ENCODE measurements at regions not wholly inside any gene's neighbourhood (a gene's known extent, or its start where the extent isn't known, plus 50 kb on each side); places are given as distances from the start of the nearest gene placed in this dataset.

GRCh38 chr1:4344065-4344732 lies 310.2 kb upstream of the AJAP1 start:
- Histone ChIP-seq H3K27ac (ENCODE audit: low read depth, low read length) (no peak overlapping the region), H3K27me3 (ENCODE audit: insufficient read depth, low read length) (no peaks in the 10 kb centered on the region), H3K36me3 (ENCODE audit: insufficient read depth, low read length) (no peaks in the 10 kb centered on the region), H3K9ac (ENCODE audit: low read depth, low read length) (no peak overlapping the region), H3K4me1 (ENCODE audit: insufficient read depth, low read length) (no peaks in the 10 kb centered on the region), H3K9me3 (ENCODE audit: insufficient read depth, low read depth, low read length) (peaks cover 36% of the 10 kb centered on the region; the same call in 1 of the 2 replicates), H3K4me3 (ENCODE audit: low read length) (no peak overlapping the region)
- WGBS, result 92% methylated on average over 16 of the region's 18 CpGs

- Histone ChIP-seq H3K27me3 (ENCODE audit: insufficient read depth, low read length) (no peaks in the 10 kb centered on the region), H3K4me1 (ENCODE audit: insufficient read depth, low read length) (no peaks in the 10 kb centered on the region), H3K9ac (ENCODE audit: low read depth, low read length) (no peak overlapping the region), H3K9me3 (ENCODE audit: insufficient read depth, low read depth, low read length) (peaks cover 29% of the 10 kb centered on the region; the same call in 1 of the 2 replicates), H3K27ac (ENCODE audit: low read depth, low read length) (no peak overlapping the region), H3K4me3 (ENCODE audit: low read length) (no peak overlapping the region), H3K36me3 (ENCODE audit: insufficient read depth, low read length) (no peaks in the 10 kb centered on the region)
- WGBS, result 96% methylated on average over 14 of the region's 14 CpGs
These were observed 309.3 kb upstream of the AJAP1 start for GRCh38 chr1:4345094-4345493.

- no peak overlapping the region for H3K9ac ChIP-seq (ENCODE audit: low read depth, low read length)
- no peaks in the 10 kb centered on the region for H3K4me1 ChIP-seq (ENCODE audit: insufficient read depth, low read length)
- H3K27ac ChIP-seq (ENCODE audit: low read depth, low read length), result no peak overlapping the region
- H3K27me3 ChIP-seq (ENCODE audit: insufficient read depth, low read length), result no peaks in the 10 kb centered on the region
- peaks cover 24% of the 10 kb centered on the region; the same call in 1 of the 2 replicates for H3K9me3 ChIP-seq (ENCODE audit: insufficient read depth, low read depth, low read length)
- H3K4me3 ChIP-seq (ENCODE audit: low read length), result no peak overlapping the region
- no peaks in the 10 kb centered on the region for H3K36me3 ChIP-seq (ENCODE audit: insufficient read depth, low read length)
- 85% methylated on average over 4 of the region's 4 CpGs for WGBS
These were observed 308.3 kb upstream of the AJAP1 start for GRCh38 chr1:4346131-4346530.

- Histone ChIP-seq H3K9ac (ENCODE audit: low read depth, low read length) (no peak overlapping the region), H3K27me3 (ENCODE audit: insufficient read depth, low read length) (no peaks in the 10 kb centered on the region), H3K4me3 (ENCODE audit: low read length) (no peak overlapping the region), H3K36me3 (ENCODE audit: insufficient read depth, low read length) (no peaks in the 10 kb centered on the region), H3K27ac (ENCODE audit: low read depth, low read length) (no peak overlapping the region), H3K4me1 (ENCODE audit: insufficient read depth, low read length) (no peaks in the 10 kb centered on the region), H3K9me3 (ENCODE audit: insufficient read depth, low read depth, low read length) (0 out of 2 replicates have a peak, but pooled peaks cover 2% of the 10 kb centered on the region)
- 94% methylated on average over 6 of the region's 6 CpGs for WGBS
These were observed 303.0 kb upstream of the AJAP1 start for GRCh38 chr1:4351453-4351852.

GRCh38 chr1:4353090-4353856 lies 301.1 kb upstream of the AJAP1 start:
- no peak overlapping the region for H3K27ac ChIP-seq (ENCODE audit: low read depth, low read length)
- H3K4me1 ChIP-seq (ENCODE audit: insufficient read depth, low read length), result no peaks in the 10 kb centered on the region
- 0 out of 2 replicates have a peak, but pooled peaks cover 2% of the 10 kb centered on the region for H3K9me3 ChIP-seq (ENCODE audit: insufficient read depth, low read depth, low read length)
- no peak overlapping the region for H3K9ac ChIP-seq (ENCODE audit: low read depth, low read length)
- 89% methylated on average over 13 of the region's 13 CpGs for WGBS
- no peaks in the 10 kb centered on the region for H3K36me3 ChIP-seq (ENCODE audit: insufficient read depth, low read length)
- H3K4me3 ChIP-seq (ENCODE audit: low read length), result no peak overlapping the region
- no peaks in the 10 kb centered on the region for H3K27me3 ChIP-seq (ENCODE audit: insufficient read depth, low read length)

GRCh38 chr1:4355839-4356238 lies 298.6 kb upstream of the AJAP1 start:
- H3K27me3 ChIP-seq (ENCODE audit: insufficient read depth, low read length), result no peaks in the 10 kb centered on the region
- H3K4me1 ChIP-seq (ENCODE audit: insufficient read depth, low read length), result no peaks in the 10 kb centered on the region
- no peak overlapping the region for H3K4me3 ChIP-seq (ENCODE audit: low read length)
- H3K27ac ChIP-seq (ENCODE audit: low read depth, low read length), result no peak overlapping the region
- 0 out of 2 replicates have a peak, but pooled peaks cover 2% of the 10 kb centered on the region for H3K9me3 ChIP-seq (ENCODE audit: insufficient read depth, low read depth, low read length)
- 89% methylated on average over 6 of the region's 6 CpGs for WGBS
- no peaks in the 10 kb centered on the region for H3K36me3 ChIP-seq (ENCODE audit: insufficient read depth, low read length)
- no peak overlapping the region for H3K9ac ChIP-seq (ENCODE audit: low read depth, low read length)

GRCh38 chr1:4362314-4363044 lies 291.9 kb upstream of the AJAP1 start:
- H3K9me3 ChIP-seq (ENCODE audit: insufficient read depth, low read depth, low read length), result peaks cover 20% of the 10 kb centered on the region
- H3K9ac ChIP-seq (ENCODE audit: low read depth, low read length), result no peak overlapping the region
- H3K4me1 ChIP-seq (ENCODE audit: insufficient read depth, low read length), result no peaks in the 10 kb centered on the region
- no peaks in the 10 kb centered on the region for H3K27me3 ChIP-seq (ENCODE audit: insufficient read depth, low read length)
- WGBS, result 94% methylated on average over 17 of the region's 22 CpGs
- H3K27ac ChIP-seq (ENCODE audit: low read depth, low read length), result no peak overlapping the region
- H3K4me3 ChIP-seq (ENCODE audit: low read length), result no peak overlapping the region
- no peaks in the 10 kb centered on the region for H3K36me3 ChIP-seq (ENCODE audit: insufficient read depth, low read length)

GRCh38 chr1:4366091-4366490 lies 288.3 kb upstream of the AJAP1 start:
- 94% methylated on average over 10 of the region's 10 CpGs for WGBS
- H3K27me3 ChIP-seq (ENCODE audit: insufficient read depth, low read length), result no peaks in the 10 kb centered on the region
- H3K9me3 ChIP-seq (ENCODE audit: insufficient read depth, low read depth, low read length), result peaks cover 20% of the 10 kb centered on the region
- no peak overlapping the region for H3K9ac ChIP-seq (ENCODE audit: low read depth, low read length)
- H3K4me3 ChIP-seq (ENCODE audit: low read length), result no peak overlapping the region
- H3K27ac ChIP-seq (ENCODE audit: low read depth, low read length), result no peak overlapping the region
- no peaks in the 10 kb centered on the region for H3K36me3 ChIP-seq (ENCODE audit: insufficient read depth, low read length)
- H3K4me1 ChIP-seq (ENCODE audit: insufficient read depth, low read length), result no peaks in the 10 kb centered on the region

GRCh38 chr1:4367230-4367777 lies 287.1 kb upstream of the AJAP1 start:
- Histone ChIP-seq H3K4me3 (ENCODE audit: low read length) (no peak overlapping the region), H3K27me3 (ENCODE audit: insufficient read depth, low read length) (no peaks in the 10 kb centered on the region), H3K27ac (ENCODE audit: low read depth, low read length) (no peak overlapping the region), H3K36me3 (ENCODE audit: insufficient read depth, low read length) (no peaks in the 10 kb centered on the region), H3K9ac (ENCODE audit: low read depth, low read length) (no peak overlapping the region), H3K4me1 (ENCODE audit: insufficient read depth, low read length) (no peaks in the 10 kb centered on the region), H3K9me3 (ENCODE audit: insufficient read depth, low read depth, low read length) (peaks cover 20% of the 10 kb centered on the region)
- WGBS, result 91% methylated on average over 13 of the region's 13 CpGs

- WGBS, result 97% methylated on average over 4 of the region's 4 CpGs
- no peak overlapping the region for H3K9ac ChIP-seq (ENCODE audit: low read depth, low read length)
These were observed 285.1 kb upstream of the AJAP1 start for GRCh38 chr1:4369335-4369734.

GRCh38 chr1:4371849-4372248 lies 282.6 kb upstream of the AJAP1 start:
- WGBS, result 83% methylated on average over 6 of the region's 6 CpGs
- Histone ChIP-seq H3K27me3 (ENCODE audit: insufficient read depth, low read length) (no peaks in the 10 kb centered on the region), H3K4me1 (ENCODE audit: insufficient read depth, low read length) (no peaks in the 10 kb centered on the region), H3K36me3 (ENCODE audit: insufficient read depth, low read length) (no peaks in the 10 kb centered on the region), H3K4me3 (ENCODE audit: low read length) (no peak overlapping the region), H3K27ac (ENCODE audit: low read depth, low read length) (no peak overlapping the region), H3K9me3 (ENCODE audit: insufficient read depth, low read depth, low read length) (peaks cover 16% of the 10 kb centered on the region), H3K9ac (ENCODE audit: low read depth, low read length) (no peak overlapping the region)

More at GRCh38 chr1:4369335-4369734, 285.1 kb upstream of the AJAP1 start:
- peaks cover 5% of the 10 kb centered on the region; the same call in 1 of the 2 replicates for H3K9me3 ChIP-seq (ENCODE audit: insufficient read depth, low read depth, low read length)
- H3K4me3 ChIP-seq (ENCODE audit: low read length), result no peak overlapping the region
- no peaks in the 10 kb centered on the region for H3K27me3 ChIP-seq (ENCODE audit: insufficient read depth, low read length)
- H3K4me1 ChIP-seq (ENCODE audit: insufficient read depth, low read length), result no peaks in the 10 kb centered on the region
- H3K27ac ChIP-seq (ENCODE audit: low read depth, low read length), result no peak overlapping the region
- no peaks in the 10 kb centered on the region for H3K36me3 ChIP-seq (ENCODE audit: insufficient read depth, low read length)
